ENCODE measurements at regions not wholly inside any gene's neighbourhood (a gene's known extent, or its start where the extent isn't known, plus 50 kb on each side); places are given as distances from the start of the nearest gene placed in this dataset.

- TF ChIP-seq, protein P1, sequence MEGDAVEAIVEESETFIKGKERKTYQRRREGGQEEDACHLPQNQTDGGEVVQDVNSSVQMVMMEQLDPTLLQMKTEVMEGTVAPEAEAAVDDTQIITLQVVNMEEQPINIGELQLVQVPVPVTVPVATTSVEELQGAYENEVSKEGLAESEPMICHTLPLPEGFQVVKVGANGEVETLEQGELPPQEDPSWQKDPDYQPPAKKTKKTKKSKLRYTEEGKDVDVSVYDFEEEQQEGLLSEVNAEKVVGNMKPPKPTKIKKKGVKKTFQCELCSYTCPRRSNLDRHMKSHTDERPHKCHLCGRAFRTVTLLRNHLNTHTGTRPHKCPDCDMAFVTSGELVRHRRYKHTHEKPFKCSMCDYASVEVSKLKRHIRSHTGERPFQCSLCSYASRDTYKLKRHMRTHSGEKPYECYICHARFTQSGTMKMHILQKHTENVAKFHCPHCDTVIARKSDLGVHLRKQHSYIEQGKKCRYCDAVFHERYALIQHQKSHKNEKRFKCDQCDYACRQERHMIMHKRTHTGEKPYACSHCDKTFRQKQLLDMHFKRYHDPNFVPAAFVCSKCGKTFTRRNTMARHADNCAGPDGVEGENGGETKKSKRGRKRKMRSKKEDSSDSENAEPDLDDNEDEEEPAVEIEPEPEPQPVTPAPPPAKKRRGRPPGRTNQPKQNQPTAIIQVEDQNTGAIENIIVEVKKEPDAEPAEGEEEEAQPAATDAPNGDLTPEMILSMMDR (IDR thresholded peaks at IDR 0.05; ENCODE audit: borderline replicate concordance, insufficient read depth, low read depth, low read length), result no peak
- H3K4me3 ChIP-seq (ENCODE audit: low read depth, low read length), result no peak overlapping the region
Observed at GRCh38 chr2:42847596-42848151, 55.3 kb upstream of the HAAO start.

- H3K4me3 ChIP-seq (ENCODE audit: low read depth, low read length), result no peak overlapping the region
- TF ChIP-seq, protein P1 (IDR thresholded peaks at IDR 0.05; ENCODE audit: borderline replicate concordance, insufficient read depth, low read depth, low read length), result no peak
Observed at GRCh38 chr2:42846932-42847595, 54.7 kb upstream of the HAAO start.

DNA sequence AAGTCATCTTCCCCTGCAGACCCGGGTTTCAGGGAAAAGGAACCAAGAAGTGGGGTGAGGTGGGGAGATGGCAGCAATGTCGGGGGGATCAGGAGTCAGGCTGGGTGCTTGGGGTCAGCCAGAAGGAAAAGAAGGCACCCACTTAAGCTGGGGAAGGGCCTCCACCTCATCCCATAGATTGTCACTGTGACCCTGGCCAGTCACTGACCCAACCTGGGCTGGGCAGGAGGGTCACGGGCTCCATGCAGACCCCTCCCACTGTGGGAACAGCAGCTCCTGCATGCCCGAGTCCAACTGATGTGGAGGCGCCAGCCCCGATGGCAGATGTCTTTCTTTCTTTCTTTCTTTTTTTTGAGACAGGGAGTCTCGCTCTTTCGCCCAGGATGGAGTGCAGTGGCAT, 53.6 kb upstream of the HAAO start:
- TF ChIP-seq, protein P1 (IDR thresholded peaks at IDR 0.05; ENCODE audit: borderline replicate concordance, insufficient read depth, low read depth, low read length), result no peak
- H3K4me3 ChIP-seq (ENCODE audit: low read depth, low read length), result no peak overlapping the region

GRCh38 chr2:42844901-42845821, 52.8 kb upstream of the HAAO start:
- H3K4me3 ChIP-seq (ENCODE audit: low read depth, low read length), result no peak overlapping the region
- TF ChIP-seq, protein P1 (IDR thresholded peaks at IDR 0.05; ENCODE audit: borderline replicate concordance, insufficient read depth, low read depth, low read length), result no peak

- TF ChIP-seq, protein P1 (IDR thresholded peaks at IDR 0.05; ENCODE audit: borderline replicate concordance, insufficient read depth, low read depth, low read length), result no peak
- no peak overlapping the region for H3K4me3 ChIP-seq (ENCODE audit: low read depth, low read length)
Observed at GRCh38 chr2:42844366-42844765, 52.0 kb upstream of the HAAO start.

DNA sequence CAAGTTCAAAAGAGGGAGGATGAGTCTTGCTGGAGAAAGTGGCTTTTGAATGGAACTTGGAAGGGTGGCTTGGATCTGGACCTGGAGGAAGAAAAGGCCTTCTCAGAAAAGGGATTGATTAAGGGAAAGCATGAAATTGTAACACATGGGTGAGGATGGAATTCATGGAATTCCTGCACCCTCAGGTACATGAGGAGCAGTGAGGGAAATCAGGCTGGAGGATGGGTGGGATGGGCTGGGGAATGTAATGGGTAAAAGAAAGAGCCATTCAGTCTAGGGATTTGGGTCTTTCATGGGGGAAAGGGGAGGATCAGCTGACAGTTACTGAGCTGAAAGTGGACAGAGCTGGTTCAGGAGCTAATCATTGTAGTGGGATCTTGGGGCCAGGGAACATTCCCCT, 51.2 kb upstream of the HAAO start:
- TF ChIP-seq, protein P1 (IDR thresholded peaks at IDR 0.05; ENCODE audit: borderline replicate concordance, insufficient read depth, low read depth, low read length), result no peak
- no peak overlapping the region for H3K4me3 ChIP-seq (ENCODE audit: low read depth, low read length)

Data from GM12875 (cell line).